Sigmoid colon (tissue), 6 donors: ENCODE measurements at regions not wholly inside any gene's neighbourhood (a gene's known extent, or its start where the extent isn't known, plus 50 kb on each side); places are given as distances from the start of the nearest gene placed in this dataset.
"Not testable (repeated sequence)": the region's sequence is repeated elsewhere in the genome, so short reads cannot be mapped to it uniquely, and the experiment has no call there.

Experiments used
- DNase-seq: peaks from one replicate; pipeline ENCODE4 v3.0.0-alpha.2; 2019
- H3K27ac ChIP-seq, 4 donors: fragments of 200-600 bp; sonication (generic); one replicate each; pipeline ENCODE4 v1.5.1; 2016 to 2019; ENCODE audit warnings: mild to moderate bottlenecking in 1 of 4
- H3K27me3 ChIP-seq, 3 donors: fragments of 200-600 bp; sonication (generic); one replicate each; pipeline ENCODE4 v1.5.1; 2019; ENCODE audit warnings: mild to moderate bottlenecking in 1 of 3
- H3K36me3 ChIP-seq, 4 donors: fragments of 200-600 bp; sonication (generic); one replicate each; pipeline ENCODE4 v1.5.1; 2016 to 2019
- H3K4me1 ChIP-seq, 4 donors: fragments of 200-600 bp; sonication (generic); one replicate each; pipeline ENCODE4 v1.5.1; 2017 to 2019
- H3K4me3 ChIP-seq, 4 donors: fragments of 200-600 bp; sonication (generic); one replicate each; pipeline ENCODE4 v1.5.1; 2017 to 2019; ENCODE audit warnings: mild to moderate bottlenecking in 2 of 4, moderate library complexity in 1 of 4
- H3K9me3 ChIP-seq, 4 donors: fragments of 200-600 bp in 3 of 4; sonication (generic) in 3 of 4; one replicate each; pipeline versions ENCODE4 v1.5.1 to v1.6.1; 2013 to 2019
- CTCF ChIP-seq, 4 experiments: fragments of 450-650 bp in 3 of 4; fragments of 200-600 bp in 1 of 4; IDR thresholded peaks; one replicate each; pipeline ENCODE4 v1.5.1; 2016 to 2019; ENCODE audit warnings: antibody characterized with exemption in 4 of 4, mild to moderate bottlenecking in 3 of 4, moderate library complexity in 2 of 4
- EP300 ChIP-seq, 4 donors: sonication (generic); formaldehyde crosslinking; IDR thresholded peaks; one replicate each; pipeline ENCODE4 v1.6.1; 2017; ENCODE audit warnings: antibody characterized with exemption in 4 of 4
- POLR2A ChIP-seq, 2 donors: fragments of 450-650 bp; IDR thresholded peaks; one replicate each; pipeline ENCODE4 v1.6.1; 2016; ENCODE audit warnings: antibody characterized with exemption in 2 of 2, mild to moderate bottlenecking in 2 of 2, moderate library complexity in 2 of 2
- POLR2AphosphoS5 ChIP-seq, 4 donors: sonication (generic); formaldehyde crosslinking; IDR thresholded peaks; one replicate each; pipeline ENCODE4 v1.6.1; 2017; ENCODE audit warnings: antibody characterized with exemption in 4 of 4
- WGBS, 2 donors: extraction: QIAGEN DNeasy Blood & Tissue Kit; methylation state at CpG; one replicate each; pipeline ENCODE4 v1.1.7; 2013; 5-methylcytosine and 5-hydroxymethylcytosine counted together
- intact Hi-C: fragments of 100-400 bp; cut with DNase I; formaldehyde crosslinking; loops from one replicate; pipeline ENCODE4 v1.15.1; 2023
- donor health status: healthy with polysubstance abuse.
- donor health status: healthy.

DNA sequence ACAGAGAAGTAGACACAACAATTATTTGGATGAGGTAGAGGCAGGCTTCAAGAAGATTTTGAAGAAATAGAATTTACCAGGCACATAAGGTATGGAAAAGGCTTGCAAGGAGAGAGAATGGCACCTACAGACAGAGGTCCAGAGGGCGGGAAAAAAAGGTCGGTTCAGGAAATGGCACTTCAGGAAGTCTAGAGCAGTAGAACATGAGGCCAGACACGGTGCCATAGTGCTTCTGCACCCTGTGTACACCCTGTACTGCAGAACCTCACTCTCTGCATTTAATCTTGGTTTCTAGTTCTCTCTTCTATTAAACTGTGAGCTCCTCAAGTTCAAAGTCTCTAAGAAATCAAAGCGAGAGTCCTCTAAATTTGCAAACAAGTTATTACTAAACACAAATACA, 113.4 kb upstream of the C2CD4B start:
- Histone ChIP-seq H3K36me3 (no peaks in the 10 kb centered on the region), H3K9me3 (no peaks in the 10 kb centered on the region), H3K4me1 (no peaks in the 10 kb centered on the region), H3K27ac (no peak overlapping the region), H3K27me3 (no peaks in the 10 kb centered on the region), H3K4me3 (no peak overlapping the region)
- DNase-seq: no peak
- intact Hi-C loops: no loop called here
- TF ChIP-seq POLR2A (IDR thresholded peaks at IDR 0.05) (no peak), EP300 (IDR thresholded peaks at IDR 0.05) (no peak), CTCF (IDR thresholded peaks at IDR 0.05) (no peak), POLR2AphosphoS5 (IDR thresholded peaks at IDR 0.05) (no peak)
- 72 to 80% methylated on average over 4 of the region's 4 CpGs for WGBS, 2 donors

GRCh38 chr15:62279041-62279440, 114.0 kb upstream of the C2CD4B start:
- H3K4me3 ChIP-seq: no peak overlapping the region
- no peaks in the 10 kb centered on the region for H3K27me3 ChIP-seq
- no peak for DNase-seq
- intact Hi-C loops: no loop called here
- no peaks in the 10 kb centered on the region for H3K9me3 ChIP-seq
- no peak for TF ChIP-seq CTCF (IDR thresholded peaks at IDR 0.05)
- no peak for TF ChIP-seq EP300 (IDR thresholded peaks at IDR 0.05)
- TF ChIP-seq POLR2A (IDR thresholded peaks at IDR 0.05): no peak
- TF ChIP-seq POLR2AphosphoS5 (IDR thresholded peaks at IDR 0.05): no peak
- H3K27ac ChIP-seq: no peak overlapping the region
- H3K4me1 ChIP-seq: no peaks in the 10 kb centered on the region
- 85 to 93% methylated on average over 5 of the region's 5 CpGs for WGBS, 2 donors
- H3K36me3 ChIP-seq: no peaks in the 10 kb centered on the region

GRCh38 chr15:62280625-62281024, 115.5 kb upstream of the C2CD4B start:
- no peak for DNase-seq
- Histone ChIP-seq H3K4me1 (no peaks in the 10 kb centered on the region), H3K27ac (no peak overlapping the region), H3K4me3 (no peak overlapping the region), H3K9me3 (no peaks in the 10 kb centered on the region), H3K36me3 (no peaks in the 10 kb centered on the region), H3K27me3 (no peaks in the 10 kb centered on the region)
- intact Hi-C loops: no loop called here
- 48 to 78% methylated on average over 5 of the region's 5 CpGs for WGBS, 2 donors
- TF ChIP-seq POLR2A (IDR thresholded peaks at IDR 0.05) (no peak), POLR2AphosphoS5 (IDR thresholded peaks at IDR 0.05) (no peak), CTCF (IDR thresholded peaks at IDR 0.05) (no peak), EP300 (IDR thresholded peaks at IDR 0.05) (no peak)

- H3K4me1 ChIP-seq, H3K27ac ChIP-seq, H3K27me3 ChIP-seq, intact Hi-C loops, H3K9me3 ChIP-seq, DNase-seq, H3K4me3 ChIP-seq, H3K36me3 ChIP-seq: not testable (repeated sequence)
- WGBS, 2 donors: 85 to 95% methylated on average over 8 of the region's 8 CpGs
Measured at GRCh38 chr15:62281801-62282200, 116.7 kb upstream of the C2CD4B start.

GRCh38 chr15:62287066-62287857, 122.2 kb upstream of the C2CD4B start:
- intact Hi-C loops: no loop called here
- DNase-seq: no peak
- Histone ChIP-seq H3K9me3 (no peaks in the 10 kb centered on the region), H3K27ac (no peak overlapping the region), H3K4me3 (no peak overlapping the region), H3K36me3 (no peaks in the 10 kb centered on the region), H3K4me1 (no peaks in the 10 kb centered on the region), H3K27me3 (peaks cover 0 to 4% (median 0%) of the 10 kb centered on the region in 3 donors)
- TF ChIP-seq EP300 (IDR thresholded peaks at IDR 0.05) (no peak), POLR2AphosphoS5 (IDR thresholded peaks at IDR 0.05) (no peak), POLR2A (IDR thresholded peaks at IDR 0.05) (no peak), CTCF (IDR thresholded peaks at IDR 0.05) (no peak)
- WGBS, 2 donors: 51 to 73% methylated on average over 4 of the region's 4 CpGs
